NCI-H2171 (cell line): ENCODE measurements at regions not wholly inside any gene's neighbourhood (a gene's known extent, or its start where the extent isn't known, plus 50 kb on each side); places are given as distances from the start of the nearest gene placed in this dataset.

Experiments used
- DNase-seq: peaks from one replicate; lab custom pipeline; 2025; lab: John Stamatoyannopoulos, UW

GRCh38 chr12:125434131-125434530 is 368.9 kb downstream of the AACS start:
- no peak for DNase-seq

DNA sequence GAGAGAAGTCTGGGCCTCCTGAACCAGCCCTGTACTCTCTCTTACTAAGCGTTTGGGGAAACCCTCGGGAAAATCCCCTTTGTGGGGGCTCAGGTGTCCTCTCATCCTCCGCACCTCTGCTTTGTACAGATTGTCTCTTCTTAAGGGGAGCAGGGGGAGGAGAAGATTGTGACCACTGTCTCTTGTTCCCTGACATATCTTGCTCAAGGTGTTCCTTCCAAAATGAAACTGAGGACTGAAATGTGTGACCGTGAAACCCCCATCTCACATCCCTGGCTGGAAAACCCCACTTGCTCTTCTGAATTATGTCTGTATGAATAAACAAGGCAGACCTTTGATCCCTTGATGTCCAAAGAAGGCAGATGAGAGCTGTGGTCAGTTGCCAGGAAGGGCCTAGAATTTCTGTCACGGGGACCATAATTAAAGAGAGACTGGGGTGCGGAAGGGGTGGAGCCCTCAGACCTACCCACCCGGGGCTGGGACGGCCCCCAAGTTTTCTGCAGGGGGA is 369.8 kb downstream of the AACS start:
- no peak for DNase-seq

DNA sequence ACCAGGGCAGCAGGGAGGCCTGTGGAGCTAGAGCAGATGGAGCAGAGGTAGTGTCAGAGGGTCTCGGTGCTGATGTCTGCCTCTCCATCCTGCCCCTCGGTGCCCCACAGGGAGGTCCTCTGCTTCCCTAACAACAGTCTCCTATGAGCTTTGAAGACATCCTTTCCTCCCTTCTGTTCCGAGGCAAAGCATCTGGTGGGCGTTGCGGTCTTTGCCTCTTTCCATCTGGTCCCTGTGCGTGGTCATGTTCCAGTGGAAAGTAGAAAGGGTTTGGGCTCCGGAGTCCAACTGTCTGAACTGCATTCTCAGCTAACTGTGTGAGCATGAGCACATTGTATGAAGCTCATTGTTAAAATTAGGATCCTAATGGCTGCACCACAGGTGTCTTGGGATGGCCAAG is 370.6 kb downstream of the AACS start:
- DNase-seq = no peak

DNA sequence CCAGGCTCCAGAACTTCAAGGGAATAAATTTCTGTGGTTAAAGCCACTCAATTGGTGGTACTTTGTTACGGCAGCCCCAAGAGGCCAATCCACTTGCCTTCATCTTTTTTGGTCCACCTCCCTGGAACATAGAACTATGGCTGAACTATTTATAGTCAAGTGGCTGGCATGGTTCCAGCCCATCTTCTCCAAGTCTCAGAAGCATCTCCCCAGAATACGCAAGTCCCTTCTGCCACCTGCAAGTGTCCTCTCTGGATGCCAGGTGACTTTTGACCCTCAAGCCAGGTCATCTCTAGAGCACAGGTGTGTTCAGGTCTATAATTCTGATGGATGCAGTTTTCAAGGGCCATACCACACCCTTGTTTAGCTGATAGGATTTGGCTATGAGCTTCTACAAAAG is 371.5 kb downstream of the AACS start:
- DNase-seq = no peak

DNA sequence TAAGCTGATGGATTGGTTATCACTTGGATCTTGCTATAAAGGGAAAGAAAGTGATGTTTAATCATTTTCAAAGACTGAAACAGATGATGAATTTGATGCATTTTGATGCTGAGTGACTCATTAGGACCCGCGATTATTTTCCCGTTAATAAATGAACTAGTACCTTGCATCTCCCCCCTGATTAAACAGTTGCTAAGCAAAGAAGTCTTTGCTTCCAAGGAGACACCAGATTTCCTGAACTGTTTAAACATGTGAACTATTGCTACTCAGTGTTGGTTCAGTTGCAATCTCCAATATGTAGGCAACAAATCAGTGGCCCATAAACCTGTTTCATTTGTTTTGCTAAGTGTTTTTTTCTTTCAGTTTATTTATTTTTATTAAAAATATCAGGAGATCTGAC is 375.2 kb downstream of the AACS start:
- DNase-seq = no peak

DNA sequence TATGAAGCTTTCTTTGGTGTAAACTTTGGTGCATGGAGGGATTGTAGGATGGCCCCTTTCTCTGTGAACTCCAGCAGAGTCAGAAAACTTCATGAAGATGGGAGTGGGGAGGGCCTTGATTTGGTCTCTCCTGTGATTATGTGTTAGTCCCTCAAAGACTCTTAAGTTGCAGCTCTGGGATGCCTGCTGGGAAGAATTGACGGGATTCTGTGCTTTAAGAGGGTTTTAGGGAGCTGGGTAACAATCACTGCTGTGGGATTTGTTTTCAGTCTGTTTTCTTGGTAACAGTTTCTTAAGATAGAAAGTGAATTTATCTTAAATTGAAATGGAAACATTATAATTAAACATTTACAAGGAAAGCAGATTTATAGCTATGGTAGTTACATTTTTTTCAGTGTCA is 378.1 kb downstream of the AACS start:
- DNase-seq = no peak

DNA sequence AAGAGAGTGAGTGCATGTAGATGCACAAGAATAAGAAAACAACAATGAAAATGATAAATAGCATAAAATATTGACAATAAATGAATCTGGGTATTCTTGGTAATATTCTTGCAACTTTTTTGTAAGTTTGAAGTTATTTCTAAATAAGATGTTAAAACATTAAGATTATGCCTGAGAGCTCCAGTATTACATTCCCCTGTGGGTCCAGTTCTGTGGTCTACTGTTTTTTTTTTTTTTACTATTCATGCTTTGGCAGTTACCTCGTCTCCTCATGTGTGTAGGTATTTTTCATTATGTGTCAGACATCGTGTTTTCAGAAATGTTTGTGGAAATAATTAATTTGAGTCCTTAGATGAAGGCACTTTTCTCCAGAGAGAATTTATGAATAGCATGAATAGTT is 386.2 kb downstream of the AACS start:
- DNase-seq = no peak

GRCh38 chr12:125453751-125454150 is 388.5 kb downstream of the AACS start:
- no peak for DNase-seq

GRCh38 chr12:125454291-125454690 is 389.1 kb downstream of the AACS start:
- DNase-seq = no peak

GRCh38 chr12:125454786-125455480 is 389.7 kb downstream of the AACS start:
- no peak for DNase-seq

GRCh38 chr12:125455556-125455955 is 390.3 kb downstream of the AACS start:
- DNase-seq = no peak

DNA sequence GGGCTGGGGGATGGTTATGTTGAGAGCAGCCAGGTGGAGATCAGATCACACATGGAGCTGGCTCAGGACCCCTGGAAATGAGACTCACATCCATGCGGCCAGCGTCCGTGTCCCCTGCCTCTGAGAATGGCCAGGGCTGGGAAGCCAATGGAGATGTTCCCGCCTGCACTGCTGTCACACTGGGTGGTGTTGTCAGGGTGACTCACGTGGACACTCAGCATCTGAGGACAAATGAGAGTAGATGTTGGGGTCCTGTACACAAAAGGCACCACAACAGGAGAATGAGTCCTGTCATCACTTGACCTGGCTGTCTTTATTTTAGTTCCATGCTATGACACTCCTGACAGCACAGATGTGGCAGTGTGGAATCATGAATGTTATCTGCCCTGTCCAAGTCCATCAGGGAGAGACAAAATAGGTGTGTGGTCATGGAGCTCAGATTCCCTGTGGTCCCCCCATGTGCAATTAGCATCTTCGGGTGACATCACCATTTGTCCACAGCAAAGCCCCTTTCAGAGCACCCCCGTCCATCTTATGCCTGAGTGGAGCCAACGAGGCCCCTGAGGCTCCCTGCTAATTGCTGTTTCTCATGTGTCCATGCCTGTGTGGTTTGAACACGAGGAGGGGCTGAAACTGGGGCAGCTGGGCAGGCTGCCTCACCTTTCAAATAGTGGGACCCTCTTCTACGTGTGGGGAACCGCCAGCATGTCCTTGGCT is 393.5 kb downstream of the AACS start:
- DNase-seq = no peak

DNA sequence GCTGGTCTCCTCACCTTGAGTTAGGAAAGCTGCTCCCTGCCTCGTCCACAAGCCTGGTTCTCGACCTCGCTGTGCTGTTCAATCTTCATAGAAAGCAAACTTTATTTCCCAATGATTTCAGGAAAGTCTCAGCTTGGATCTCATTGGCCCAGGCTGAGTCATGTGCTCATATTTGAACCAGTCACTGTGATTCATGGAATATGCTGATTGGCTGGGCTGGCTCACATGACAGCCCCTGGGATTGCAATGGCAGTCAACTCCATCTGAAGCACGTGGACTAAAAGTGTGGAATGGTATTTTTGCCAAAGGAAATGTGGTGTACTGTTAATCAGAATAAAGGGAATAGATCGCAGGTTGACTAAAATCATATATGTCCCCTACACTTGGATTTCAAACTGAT is 396.6 kb downstream of the AACS start:
- no peak for DNase-seq

DNA sequence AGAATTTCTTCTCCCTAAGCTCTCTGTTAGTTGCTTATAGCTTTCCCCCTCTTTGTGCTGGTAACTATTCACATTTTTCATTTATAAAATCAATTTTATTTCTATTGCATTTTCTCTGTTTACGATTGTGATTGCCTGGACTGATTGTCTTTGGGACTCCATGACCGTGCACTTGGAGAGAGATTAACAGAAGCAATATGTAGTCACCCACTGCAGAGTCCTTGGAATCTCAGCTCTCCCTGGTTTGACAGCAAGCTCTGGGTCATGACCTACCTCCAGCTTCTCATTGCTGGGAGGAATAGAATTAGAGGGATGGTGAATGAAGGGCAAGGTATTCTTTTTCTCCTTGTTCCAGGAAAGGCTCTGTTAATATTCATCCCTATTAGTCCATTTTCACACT is 398.2 kb downstream of the AACS start:
- no peak for DNase-seq

- no peak for DNase-seq
Measured at GRCh38 chr12:125467363-125467762, 402.1 kb downstream of the AACS start.

- DNase-seq = no peak
Measured at GRCh38 chr12:125469683-125470082, 404.4 kb downstream of the AACS start.

GRCh38 chr12:125470838-125471783 is 405.9 kb downstream of the AACS start:
- DNase-seq = no peak

GRCh38 chr12:125473501-125473900 is 408.3 kb downstream of the AACS start:
- no peak for DNase-seq

DNA sequence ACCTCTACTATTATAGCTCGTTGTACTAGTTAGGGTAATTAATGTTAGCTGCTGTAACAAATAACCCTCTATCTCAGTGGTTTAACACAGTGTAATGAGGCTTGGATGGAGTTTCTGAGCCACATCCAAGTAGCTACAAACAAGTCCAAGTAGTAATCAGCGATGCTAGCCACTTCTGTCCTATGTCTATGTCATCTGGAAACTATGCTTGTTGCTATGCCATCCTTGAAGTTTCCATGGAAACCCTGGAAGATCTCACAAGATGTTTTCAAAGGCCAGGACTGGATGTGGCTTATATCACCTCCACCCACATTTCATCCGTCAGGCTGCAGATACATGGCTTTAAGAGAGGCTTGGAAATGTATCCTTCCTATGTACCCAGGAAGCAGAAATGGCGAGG is 422.1 kb downstream of the AACS start:
- no peak for DNase-seq

- DNase-seq = no peak
Measured at GRCh38 chr12:125491553-125491952, 426.3 kb downstream of the AACS start.

DNA sequence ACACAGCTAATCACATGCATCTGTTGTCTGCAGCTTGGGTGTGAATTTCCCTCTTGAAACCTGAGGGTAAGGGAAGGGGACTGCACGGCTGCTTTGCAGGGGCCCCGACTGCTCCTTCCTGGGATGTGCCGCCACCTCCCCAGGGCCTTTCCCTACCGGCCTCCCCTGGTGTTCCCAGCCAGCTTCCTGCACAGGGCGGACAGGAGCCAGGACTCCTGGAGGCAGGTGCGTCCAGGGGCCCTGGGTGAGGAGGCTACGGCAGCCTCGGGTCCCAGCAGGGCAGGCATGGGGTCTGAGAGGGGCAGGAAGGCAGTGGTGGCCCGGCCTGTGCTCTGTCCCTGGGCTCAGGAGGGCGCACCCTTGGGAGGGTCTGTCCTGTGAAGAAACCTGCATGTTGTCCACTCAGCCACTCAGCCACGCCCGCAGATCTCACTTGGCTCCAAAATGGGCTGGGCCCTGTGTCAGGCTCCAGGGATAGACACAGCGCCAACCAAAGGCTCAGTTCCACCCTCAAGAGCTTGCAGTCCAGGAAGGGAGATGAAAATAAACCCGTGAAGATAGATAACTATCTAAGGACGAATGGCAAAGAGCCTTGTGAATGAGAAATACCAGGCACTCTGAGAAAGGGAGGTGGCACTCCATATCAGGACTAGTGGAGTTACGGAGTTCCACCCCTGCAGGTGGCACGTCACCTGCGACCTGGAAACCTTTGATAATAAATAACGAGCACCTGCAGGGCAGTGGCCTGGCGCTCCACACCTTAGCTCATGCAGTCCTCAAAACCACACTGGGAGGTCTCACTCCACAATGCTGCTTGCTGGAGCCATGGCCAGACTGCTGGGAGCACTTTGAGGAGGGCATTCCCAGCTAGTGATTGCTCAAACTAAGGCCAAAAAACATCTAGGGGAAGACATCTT is 427.4 kb downstream of the AACS start:
- no peak for DNase-seq
